Colonic mucosa (tissue), 4 donors: ENCODE measurements at regions not wholly inside any gene's neighbourhood (a gene's known extent, or its start where the extent isn't known, plus 50 kb on each side); places are given as distances from the start of the nearest gene placed in this dataset.

Source experiments
- DNase-seq: peaks from one replicate; pipeline ENCODE4 v3.0.0-alpha.2; 2020
- H3K27ac ChIP-seq: fragments of 200-600 bp; one replicate; pipeline ENCODE4 v1.8.0; 2021
- H3K27me3 ChIP-seq: fragments of 200-600 bp; one replicate; pipeline ENCODE4 v1.8.0; 2021
- H3K36me3 ChIP-seq: fragments of 200-600 bp; one replicate; pipeline ENCODE4 v1.8.0; 2021
- H3K4me1 ChIP-seq: fragments of 200-600 bp; one replicate; pipeline ENCODE4 v1.8.0; 2021; ENCODE audit warnings: mild to moderate bottlenecking
- H3K4me3 ChIP-seq: fragments of 200-600 bp; one replicate; pipeline ENCODE4 v1.8.0; 2021
- H3K9ac ChIP-seq, 2 donors: one replicate each; pipeline ENCODE4 v1.7.0; 2013; ENCODE audit warnings: control low read depth in 2 of 2, low read depth in 2 of 2, low read length in 2 of 2
- H3K9me3 ChIP-seq: fragments of 200-600 bp; one replicate; pipeline ENCODE4 v1.8.0; 2021
- intact Hi-C: fragments of 100-400 bp; cut with DNase I; formaldehyde crosslinking; loops from one replicate; pipeline ENCODE4 v1.14.1; 2022
- TF ChIP-seq, protein P1 (sequence below): fragments of 200-600 bp; IDR thresholded peaks from one replicate; pipeline ENCODE4 v1.8.0; 2022; ENCODE audit warnings: antibody characterized with exemption, mild to moderate bottlenecking
- donor health status: healthy.
- donor health status: DM: no; HTN: no; CAD: no.
- donor health status: DM: no; HTN: no; CAD: no.

DNA sequence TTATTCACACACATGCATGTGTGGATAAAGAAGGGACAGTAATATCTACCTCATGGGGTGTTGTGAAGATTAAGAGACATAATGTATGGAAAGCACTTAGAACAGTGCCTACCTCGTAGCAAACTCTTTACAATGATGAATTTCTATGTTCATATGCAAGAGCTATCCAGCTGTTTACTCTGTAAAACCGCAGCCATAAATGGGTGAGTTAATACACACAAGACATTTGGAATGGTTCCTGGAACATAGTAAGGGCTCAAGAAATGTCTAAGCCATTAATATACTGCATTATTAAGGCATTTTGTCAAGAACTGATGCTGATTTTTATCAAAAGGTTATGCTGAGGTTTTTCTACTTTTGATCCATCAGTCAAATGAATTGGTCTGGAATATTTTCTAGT lies 1076.2 kb downstream of the TSN start:
- no peak for DNase-seq
- Histone ChIP-seq H3K27me3 (no peaks in the 10 kb centered on the region), H3K9me3 (no peaks in the 10 kb centered on the region), H3K4me3 (no peak overlapping the region), H3K27ac (no peak overlapping the region), H3K4me1 (no peaks in the 10 kb centered on the region), H3K9ac (no peak overlapping the region), H3K36me3 (no peaks in the 10 kb centered on the region)
- TF ChIP-seq, protein P1, sequence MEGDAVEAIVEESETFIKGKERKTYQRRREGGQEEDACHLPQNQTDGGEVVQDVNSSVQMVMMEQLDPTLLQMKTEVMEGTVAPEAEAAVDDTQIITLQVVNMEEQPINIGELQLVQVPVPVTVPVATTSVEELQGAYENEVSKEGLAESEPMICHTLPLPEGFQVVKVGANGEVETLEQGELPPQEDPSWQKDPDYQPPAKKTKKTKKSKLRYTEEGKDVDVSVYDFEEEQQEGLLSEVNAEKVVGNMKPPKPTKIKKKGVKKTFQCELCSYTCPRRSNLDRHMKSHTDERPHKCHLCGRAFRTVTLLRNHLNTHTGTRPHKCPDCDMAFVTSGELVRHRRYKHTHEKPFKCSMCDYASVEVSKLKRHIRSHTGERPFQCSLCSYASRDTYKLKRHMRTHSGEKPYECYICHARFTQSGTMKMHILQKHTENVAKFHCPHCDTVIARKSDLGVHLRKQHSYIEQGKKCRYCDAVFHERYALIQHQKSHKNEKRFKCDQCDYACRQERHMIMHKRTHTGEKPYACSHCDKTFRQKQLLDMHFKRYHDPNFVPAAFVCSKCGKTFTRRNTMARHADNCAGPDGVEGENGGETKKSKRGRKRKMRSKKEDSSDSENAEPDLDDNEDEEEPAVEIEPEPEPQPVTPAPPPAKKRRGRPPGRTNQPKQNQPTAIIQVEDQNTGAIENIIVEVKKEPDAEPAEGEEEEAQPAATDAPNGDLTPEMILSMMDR: no peak
- intact Hi-C loops: no loop called here

DNA sequence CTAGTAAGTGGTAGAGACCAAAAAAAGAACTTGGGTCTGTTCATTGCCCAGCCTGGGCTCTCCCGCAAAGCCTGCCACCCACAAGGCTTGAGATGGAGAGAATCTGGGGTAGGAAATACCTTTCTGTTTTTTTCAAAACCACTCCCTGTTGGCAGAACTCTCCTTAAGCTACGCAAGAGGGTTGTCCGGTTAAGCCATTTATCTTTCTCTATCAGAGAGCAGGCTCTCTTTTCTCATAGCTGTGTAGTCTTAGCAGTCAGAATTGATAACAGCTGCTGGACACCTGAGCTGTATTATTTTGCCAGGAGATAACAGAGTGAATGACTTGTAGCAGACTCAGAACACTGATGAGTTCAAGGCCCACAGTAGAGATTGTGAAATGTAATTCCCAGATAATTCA lies 1088.1 kb downstream of the TSN start:
- no peaks in the 10 kb centered on the region for H3K36me3 ChIP-seq
- H3K9me3 ChIP-seq: no peaks in the 10 kb centered on the region
- intact Hi-C loops: no loop called here
- TF ChIP-seq, protein P1: no peak
- H3K9ac ChIP-seq: no peak overlapping the region
- no peaks in the 10 kb centered on the region for H3K27me3 ChIP-seq
- H3K4me1 ChIP-seq: no peaks in the 10 kb centered on the region
- no peak overlapping the region for H3K27ac ChIP-seq
- no peak for DNase-seq
- H3K4me3 ChIP-seq: no peak overlapping the region

DNA sequence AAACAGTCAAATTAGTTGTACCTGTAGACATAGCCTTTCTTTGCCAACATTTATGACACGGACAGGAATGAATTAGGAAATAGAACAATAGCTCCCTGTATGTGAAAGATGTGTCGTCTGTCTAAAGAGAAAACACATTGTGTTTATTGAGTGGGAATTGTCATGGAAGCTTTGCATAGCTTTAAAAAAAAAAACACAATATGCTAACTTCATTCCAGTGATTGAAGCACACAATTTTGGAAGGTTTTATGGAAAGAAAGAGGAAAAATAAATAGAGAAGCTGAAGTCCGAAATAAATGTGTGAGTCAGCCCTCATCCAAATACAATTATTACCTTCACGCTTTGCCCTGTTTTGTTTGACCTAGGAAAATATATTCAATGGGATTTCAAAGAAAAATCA lies 1095.7 kb downstream of the TSN start:
- H3K9me3 ChIP-seq: no peaks in the 10 kb centered on the region
- intact Hi-C loops: no loop called here
- no peaks in the 10 kb centered on the region for H3K4me1 ChIP-seq
- H3K27ac ChIP-seq: no peak overlapping the region
- TF ChIP-seq, protein P1: no peak
- no peaks in the 10 kb centered on the region for H3K36me3 ChIP-seq
- no peaks in the 10 kb centered on the region for H3K27me3 ChIP-seq
- H3K4me3 ChIP-seq: no peak overlapping the region
- no peak for DNase-seq
- no peak overlapping the region for H3K9ac ChIP-seq

DNA sequence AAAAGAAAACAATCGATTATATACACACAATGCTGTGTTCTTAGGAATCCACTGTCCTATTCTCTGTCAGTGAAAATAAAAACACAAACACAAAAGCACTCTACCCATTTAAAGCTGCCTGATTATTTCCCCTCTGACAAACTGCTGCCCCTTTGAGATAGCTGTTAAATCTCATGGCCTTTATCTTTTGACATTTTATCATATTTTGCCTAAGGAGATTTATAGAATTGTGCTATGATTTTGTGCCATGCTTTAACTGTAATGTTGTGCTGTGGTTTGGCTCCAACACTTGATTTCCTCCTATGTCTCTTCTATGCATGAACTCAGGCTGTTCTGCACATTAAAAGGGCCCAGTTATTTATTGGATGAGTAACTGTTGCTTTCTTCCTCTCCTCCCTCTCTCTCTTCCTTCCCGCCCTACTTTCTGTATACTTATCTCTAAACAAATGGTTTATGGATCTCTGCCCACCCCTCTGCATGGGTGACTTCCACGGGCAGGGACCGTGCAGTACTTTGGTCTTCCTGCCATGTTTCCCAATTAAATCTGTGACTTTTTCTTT lies 1096.6 kb downstream of the TSN start:
- Histone ChIP-seq H3K4me1 (no peaks in the 10 kb centered on the region), H3K27ac (no peak overlapping the region), H3K27me3 (no peaks in the 10 kb centered on the region), H3K9me3 (no peaks in the 10 kb centered on the region), H3K4me3 (no peak overlapping the region), H3K36me3 (no peaks in the 10 kb centered on the region), H3K9ac (no peak overlapping the region)
- TF ChIP-seq, protein P1: no peak
- intact Hi-C loops: no loop called here
- no peak for DNase-seq

DNA sequence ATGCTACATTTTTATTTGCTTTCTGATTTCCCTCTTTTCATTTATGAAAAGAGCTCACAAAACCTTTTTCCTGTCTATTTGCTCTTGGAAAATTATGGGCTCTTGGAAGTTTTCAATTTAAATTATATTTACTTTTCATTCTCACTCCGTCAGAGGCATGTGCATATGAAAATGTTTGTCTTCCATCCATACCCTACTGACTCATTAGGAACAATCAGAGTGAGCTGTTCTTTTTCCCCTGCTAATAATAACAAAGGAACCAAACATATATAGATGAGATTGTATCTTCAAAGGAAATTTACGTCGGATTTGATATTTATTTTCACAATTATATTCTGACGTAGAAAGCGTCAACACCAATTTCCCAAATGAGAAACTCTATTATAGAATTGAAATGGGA lies 1101.2 kb downstream of the TSN start:
- Histone ChIP-seq H3K9me3 (no peaks in the 10 kb centered on the region), H3K4me1 (no peaks in the 10 kb centered on the region), H3K4me3 (no peak overlapping the region), H3K27ac (no peak overlapping the region), H3K9ac (no peak overlapping the region), H3K27me3 (no peaks in the 10 kb centered on the region), H3K36me3 (no peaks in the 10 kb centered on the region)
- DNase-seq: no peak
- intact Hi-C loops: no loop called here
- TF ChIP-seq, protein P1: no peak
